HFFc6 (cell line): ENCODE measurements at regions not wholly inside any gene's neighbourhood (a gene's known extent, or its start where the extent isn't known, plus 50 kb on each side); places are given as distances from the start of the nearest gene placed in this dataset.

Experiments
- DNase-seq: peaks from one replicate; pipeline ENCODE4 v3.0.0-alpha.2; 2018
- H3K27ac Mint-ChIP-seq: 2 replicates; pipeline ENCODE4 v1.8.0; 2020; ENCODE audit warnings: mild to moderate bottlenecking, mixed read lengths
- H3K27me3 Mint-ChIP-seq: 2 replicates; pipeline ENCODE4 v1.8.0; 2021; ENCODE audit warnings: mild to moderate bottlenecking, moderate library complexity, mixed read lengths; ENCODE audit not compliant: insufficient read depth
- H3K36me3 Mint-ChIP-seq: 2 replicates; pipeline ENCODE4 v1.8.0; 2021; ENCODE audit warnings: low read depth, mixed read lengths
- H3K4me1 Mint-ChIP-seq: 2 replicates; pipeline ENCODE4 v1.8.0; 2020; ENCODE audit warnings: low read depth, mixed read lengths
- H3K4me3 Mint-ChIP-seq: 2 replicates; pipeline ENCODE4 v1.8.0; 2020; ENCODE audit warnings: mild to moderate bottlenecking, moderate library complexity, mixed read lengths
- H3K9me3 Mint-ChIP-seq: 2 replicates; pipeline ENCODE4 v1.8.0; 2020; ENCODE audit warnings: mild to moderate bottlenecking, mixed read lengths
- CTCF ChIP-seq: fragments of 200-600 bp; sonication (generic); IDR thresholded peaks from 2 replicates; pipeline ENCODE4 v1.5.0; 2021; ENCODE audit warnings: antibody characterized with exemption, mild to moderate bottlenecking

- Mint-ChIP-seq H3K4me1 (no peaks in the 10 kb centered on the region), H3K27ac (no peak overlapping the region), H3K36me3 (no peaks in the 10 kb centered on the region), H3K27me3 (peaks cover 22% of the 10 kb centered on the region), H3K4me3 (no peak overlapping the region), H3K9me3 (no peaks in the 10 kb centered on the region)
- no peak for DNase-seq
- TF ChIP-seq CTCF: no peak
These were observed 57.3 kb upstream of the CST7 start for GRCh38 chr20:24891546-24892393.

GRCh38 chr20:24892522-24892921 lies 56.5 kb upstream of the CST7 start:
- DNase-seq: no peak
- no peak for TF ChIP-seq CTCF
- H3K27me3 Mint-ChIP-seq: peaks cover 22% of the 10 kb centered on the region
- H3K27ac Mint-ChIP-seq: no peak overlapping the region
- H3K36me3 Mint-ChIP-seq: no peaks in the 10 kb centered on the region
- H3K4me3 Mint-ChIP-seq: no peak overlapping the region
- no peaks in the 10 kb centered on the region for H3K9me3 Mint-ChIP-seq
- H3K4me1 Mint-ChIP-seq: no peaks in the 10 kb centered on the region

GRCh38 chr20:24892931-24893330 lies 56.1 kb upstream of the CST7 start:
- H3K9me3 Mint-ChIP-seq: no peaks in the 10 kb centered on the region
- DNase-seq: no peak
- H3K27ac Mint-ChIP-seq: no peak overlapping the region

GRCh38 chr20:24894488-24894887 lies 54.6 kb upstream of the CST7 start:
- no peak overlapping the region for H3K27ac Mint-ChIP-seq
- no peaks in the 10 kb centered on the region for H3K36me3 Mint-ChIP-seq
- no peak for DNase-seq
- TF ChIP-seq CTCF: no peak
- no peaks in the 10 kb centered on the region for H3K4me1 Mint-ChIP-seq
- peaks cover 25% of the 10 kb centered on the region for H3K27me3 Mint-ChIP-seq
- H3K9me3 Mint-ChIP-seq: peaks cover 5% of the 10 kb centered on the region
- no peak overlapping the region for H3K4me3 Mint-ChIP-seq

More at GRCh38 chr20:24892931-24893330, 56.1 kb upstream of the CST7 start:
- H3K27me3 Mint-ChIP-seq: peaks cover 25% of the 10 kb centered on the region
- H3K4me3 Mint-ChIP-seq: no peak overlapping the region
- H3K4me1 Mint-ChIP-seq: no peaks in the 10 kb centered on the region
- H3K36me3 Mint-ChIP-seq: no peaks in the 10 kb centered on the region
- no peak for TF ChIP-seq CTCF

GRCh38 chr20:24894967-24895366 lies 54.1 kb upstream of the CST7 start:
- Mint-ChIP-seq H3K9me3 (peaks cover 10% of the 10 kb centered on the region), H3K36me3 (no peaks in the 10 kb centered on the region), H3K4me3 (no peak overlapping the region), H3K4me1 (no peaks in the 10 kb centered on the region), H3K27me3 (peaks cover 30% of the 10 kb centered on the region), H3K27ac (no peak overlapping the region)
- TF ChIP-seq CTCF: no peak
- no peak for DNase-seq
